RWPE2 (cell line): ENCODE measurements at regions not wholly inside any gene's neighbourhood (a gene's known extent, or its start where the extent isn't known, plus 50 kb on each side); places are given as distances from the start of the nearest gene placed in this dataset.

Experiments used
- ATAC-seq: fragments of 200-7000 bp; cut with Tn5 transposase; 3 replicates; pipeline ENCODE4 v1.9.1; 2021; ENCODE audit warnings: low read depth
- DNase-seq: peaks from one replicate; pipeline ENCODE4 v3.0.0-alpha.2; 2020; ENCODE audit warnings: low spot score
- H3K27ac ChIP-seq: fragments of 450-650 bp; 2 replicates; pipeline ENCODE4 v1.5.1; 2017; ENCODE audit warnings: mild to moderate bottlenecking; ENCODE audit not compliant: poor library complexity, severe bottlenecking
- H3K27me3 ChIP-seq: fragments of 250-450 bp; sonication (Bioruptor Pico); 2 replicates; pipeline ENCODE4 v1.5.1; 2021; ENCODE audit warnings: mild to moderate bottlenecking, moderate library complexity; ENCODE audit not compliant: insufficient read depth, poor library complexity, severe bottlenecking
- H3K36me3 ChIP-seq: fragments of 250-450 bp; sonication (Bioruptor Pico); 2 replicates; pipeline ENCODE4 v1.5.1; 2020; ENCODE audit warnings: low read depth, mild to moderate bottlenecking, moderate library complexity
- H3K4me1 ChIP-seq: fragments of 250-450 bp; sonication (Bioruptor Pico); 2 replicates; pipeline ENCODE4 v1.5.1; 2021; ENCODE audit warnings: mild to moderate bottlenecking, moderate library complexity; ENCODE audit not compliant: insufficient read depth, poor library complexity, severe bottlenecking
- H3K4me3 ChIP-seq: fragments of 250-450 bp; sonication (Bioruptor Pico); 2 replicates; pipeline ENCODE4 v1.5.1; 2021; ENCODE audit warnings: mild to moderate bottlenecking, moderate library complexity; ENCODE audit not compliant: severe bottlenecking
- H3K9me3 ChIP-seq: fragments of 250-450 bp; sonication (Bioruptor Pico); 2 replicates; pipeline ENCODE4 v1.5.1; 2021; ENCODE audit warnings: mild to moderate bottlenecking, moderate library complexity; ENCODE audit not compliant: severe bottlenecking
- TF ChIP-seq, protein P1 (sequence below): fragments of 450-650 bp; IDR thresholded peaks from one replicate; pipeline ENCODE4 v1.5.1; 2017; ENCODE audit warnings: mild to moderate bottlenecking, moderate library complexity; ENCODE audit not compliant: poor library complexity, severe bottlenecking

DNA sequence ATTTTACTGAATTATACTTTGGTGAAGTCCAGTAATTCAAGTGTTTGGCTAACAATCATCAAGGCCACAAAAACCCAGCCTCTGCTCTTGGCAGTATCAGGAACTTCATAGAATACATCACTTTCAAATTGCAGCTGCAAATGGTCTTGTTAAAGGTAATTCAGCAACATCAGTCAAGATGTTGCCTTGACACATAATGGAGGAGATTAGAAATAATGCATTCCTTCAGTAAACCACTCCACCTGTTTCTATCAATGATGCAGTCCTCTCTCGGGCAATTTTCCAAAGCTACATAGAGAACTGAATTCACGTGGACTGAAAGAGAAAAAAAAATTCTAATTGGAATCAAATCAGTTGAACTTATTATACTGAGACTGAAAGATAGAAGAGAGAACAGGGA lies 279.3 kb downstream of the VGLL3 start:
- H3K4me1 ChIP-seq = no peaks in the 10 kb centered on the region
- TF ChIP-seq, protein P1, sequence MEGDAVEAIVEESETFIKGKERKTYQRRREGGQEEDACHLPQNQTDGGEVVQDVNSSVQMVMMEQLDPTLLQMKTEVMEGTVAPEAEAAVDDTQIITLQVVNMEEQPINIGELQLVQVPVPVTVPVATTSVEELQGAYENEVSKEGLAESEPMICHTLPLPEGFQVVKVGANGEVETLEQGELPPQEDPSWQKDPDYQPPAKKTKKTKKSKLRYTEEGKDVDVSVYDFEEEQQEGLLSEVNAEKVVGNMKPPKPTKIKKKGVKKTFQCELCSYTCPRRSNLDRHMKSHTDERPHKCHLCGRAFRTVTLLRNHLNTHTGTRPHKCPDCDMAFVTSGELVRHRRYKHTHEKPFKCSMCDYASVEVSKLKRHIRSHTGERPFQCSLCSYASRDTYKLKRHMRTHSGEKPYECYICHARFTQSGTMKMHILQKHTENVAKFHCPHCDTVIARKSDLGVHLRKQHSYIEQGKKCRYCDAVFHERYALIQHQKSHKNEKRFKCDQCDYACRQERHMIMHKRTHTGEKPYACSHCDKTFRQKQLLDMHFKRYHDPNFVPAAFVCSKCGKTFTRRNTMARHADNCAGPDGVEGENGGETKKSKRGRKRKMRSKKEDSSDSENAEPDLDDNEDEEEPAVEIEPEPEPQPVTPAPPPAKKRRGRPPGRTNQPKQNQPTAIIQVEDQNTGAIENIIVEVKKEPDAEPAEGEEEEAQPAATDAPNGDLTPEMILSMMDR = no peak
- H3K4me3 ChIP-seq = no peak overlapping the region
- DNase-seq (no peak), ATAC-seq (no peak)
- no peaks in the 10 kb centered on the region for H3K9me3 ChIP-seq
- no peaks in the 10 kb centered on the region for H3K36me3 ChIP-seq
- no peaks in the 10 kb centered on the region for H3K27me3 ChIP-seq
- H3K27ac ChIP-seq = no peak overlapping the region

DNA sequence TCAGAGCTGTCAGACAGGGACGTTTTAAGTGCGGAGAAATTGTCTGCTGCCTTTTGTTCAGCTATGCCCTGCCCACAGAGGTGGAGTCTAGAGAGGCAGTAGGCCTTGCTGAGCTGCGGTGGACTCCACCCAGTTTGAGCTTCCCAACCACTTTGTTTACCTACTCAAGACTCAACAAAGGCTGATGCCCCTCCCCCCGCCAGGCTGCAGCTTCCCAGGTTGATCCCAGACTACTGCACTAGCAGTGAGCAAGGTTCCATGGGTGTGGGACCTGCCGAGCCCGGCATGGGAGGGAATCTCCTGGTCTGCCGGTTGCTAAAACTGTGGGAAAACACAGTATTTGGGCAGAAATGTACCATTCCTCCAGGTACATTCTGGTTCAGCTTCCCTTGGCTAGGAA lies 282.1 kb downstream of the VGLL3 start:
- no peaks in the 10 kb centered on the region for H3K4me1 ChIP-seq
- H3K36me3 ChIP-seq = no peaks in the 10 kb centered on the region
- ATAC-seq (no peak), DNase-seq (no peak)
- H3K27me3 ChIP-seq = no peaks in the 10 kb centered on the region
- H3K4me3 ChIP-seq = no peak overlapping the region
- TF ChIP-seq, protein P1 = no peak
- no peaks in the 10 kb centered on the region for H3K9me3 ChIP-seq
- no peak overlapping the region for H3K27ac ChIP-seq

DNA sequence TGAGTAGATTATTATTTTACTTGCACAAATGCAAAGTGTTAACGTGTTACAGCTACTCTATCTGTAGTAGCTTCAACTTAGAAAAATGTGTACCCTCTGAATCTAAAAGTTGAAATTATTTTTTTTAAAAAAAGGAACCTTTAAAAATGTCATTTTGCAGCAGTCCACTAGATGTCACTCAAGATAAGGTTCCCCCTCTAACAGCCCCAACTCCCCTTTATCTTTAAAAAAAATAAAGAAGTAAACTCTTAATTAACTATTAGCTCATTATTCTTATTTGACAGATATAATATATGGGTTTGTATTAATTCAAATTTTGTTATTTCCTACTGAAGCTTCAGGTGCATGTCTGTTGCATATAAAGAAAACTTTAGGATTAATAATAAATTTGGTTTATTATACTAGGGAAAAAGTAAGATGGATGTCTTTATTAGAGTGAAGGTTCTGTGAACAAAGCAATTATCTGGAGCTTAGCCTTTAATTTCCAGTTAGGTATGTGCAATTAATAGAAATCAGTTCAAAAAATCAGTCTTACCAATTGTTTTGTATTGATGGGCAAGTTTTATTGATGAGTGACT lies 288.5 kb downstream of the VGLL3 start:
- Histone ChIP-seq H3K27ac (no peak overlapping the region), H3K27me3 (no peaks in the 10 kb centered on the region), H3K4me1 (no peaks in the 10 kb centered on the region), H3K4me3 (no peak overlapping the region), H3K36me3 (no peaks in the 10 kb centered on the region), H3K9me3 (no peaks in the 10 kb centered on the region)
- DNase-seq = no peak
- ATAC-seq = no peak
- TF ChIP-seq, protein P1 = peak; percentile 83

DNA sequence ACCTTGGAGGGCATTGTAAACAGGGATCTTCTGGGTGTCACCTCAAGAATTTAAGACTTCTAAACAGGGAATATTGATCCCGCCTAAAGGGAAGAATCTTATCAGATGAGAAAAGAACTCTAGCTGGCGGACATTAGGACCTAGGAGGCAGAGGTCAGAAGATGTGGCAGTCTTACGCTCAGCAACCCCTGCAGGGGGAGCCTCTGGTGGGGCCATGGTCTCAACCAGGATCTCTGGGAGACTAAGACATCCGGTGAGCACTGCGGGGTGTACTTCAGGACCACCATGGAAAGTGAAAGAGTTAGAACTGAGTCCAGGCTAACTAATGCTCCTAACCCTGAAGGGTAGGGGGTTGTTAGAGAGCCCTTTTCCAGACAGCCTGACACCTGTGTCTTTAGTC lies 295.2 kb downstream of the VGLL3 start:
- no peaks in the 10 kb centered on the region for H3K9me3 ChIP-seq
- DNase-seq (no peak), ATAC-seq (no peak)
- H3K4me3 ChIP-seq = no peak overlapping the region
- no peak overlapping the region for H3K27ac ChIP-seq
- no peaks in the 10 kb centered on the region for H3K27me3 ChIP-seq
- TF ChIP-seq, protein P1 = no peak
- H3K4me1 ChIP-seq = no peaks in the 10 kb centered on the region
- H3K36me3 ChIP-seq = no peaks in the 10 kb centered on the region

DNA sequence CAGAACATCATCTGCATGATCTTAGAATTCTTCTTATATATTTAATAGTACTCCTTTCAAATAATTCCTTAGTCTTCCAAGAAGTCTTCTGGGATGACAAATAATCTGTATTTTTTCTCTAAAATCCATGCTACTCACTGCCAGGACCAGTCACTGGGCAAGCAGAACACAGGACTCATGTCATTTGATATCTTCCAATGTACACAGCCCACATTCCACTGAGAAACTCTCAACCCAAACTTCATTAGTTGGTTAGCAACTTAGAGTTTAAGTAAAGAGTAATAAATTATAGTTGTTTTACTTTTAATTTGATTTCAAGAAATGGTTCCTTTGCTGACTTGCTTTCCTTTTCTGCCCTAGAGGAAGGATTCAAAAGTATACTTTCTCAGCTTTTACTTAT lies 317.0 kb downstream of the VGLL3 start:
- TF ChIP-seq, protein P1 = no peak
- Histone ChIP-seq H3K4me3 (no peak overlapping the region), H3K9me3 (no peaks in the 10 kb centered on the region), H3K27ac (no peak overlapping the region), H3K36me3 (no peaks in the 10 kb centered on the region), H3K27me3 (no peaks in the 10 kb centered on the region), H3K4me1 (no peaks in the 10 kb centered on the region)
- no peak for DNase-seq
- no peak for ATAC-seq
